RWPE2 (cell line): ENCODE measurements at regions not wholly inside any gene's neighbourhood (a gene's known extent, or its start where the extent isn't known, plus 50 kb on each side); places are given as distances from the start of the nearest gene placed in this dataset.

Experiments
- ATAC-seq: fragments of 200-7000 bp; cut with Tn5 transposase; 3 replicates; pipeline ENCODE4 v1.9.1; 2021; ENCODE audit warnings: low read depth
- DNase-seq: peaks from one replicate; pipeline ENCODE4 v3.0.0-alpha.2; 2020; ENCODE audit warnings: low spot score
- H3K27ac ChIP-seq: fragments of 450-650 bp; 2 replicates; pipeline ENCODE4 v1.5.1; 2017; ENCODE audit warnings: mild to moderate bottlenecking; ENCODE audit not compliant: poor library complexity, severe bottlenecking
- H3K27me3 ChIP-seq: fragments of 250-450 bp; sonication (Bioruptor Pico); 2 replicates; pipeline ENCODE4 v1.5.1; 2021; ENCODE audit warnings: mild to moderate bottlenecking, moderate library complexity; ENCODE audit not compliant: insufficient read depth, poor library complexity, severe bottlenecking
- H3K36me3 ChIP-seq: fragments of 250-450 bp; sonication (Bioruptor Pico); 2 replicates; pipeline ENCODE4 v1.5.1; 2020; ENCODE audit warnings: low read depth, mild to moderate bottlenecking, moderate library complexity
- H3K4me1 ChIP-seq: fragments of 250-450 bp; sonication (Bioruptor Pico); 2 replicates; pipeline ENCODE4 v1.5.1; 2021; ENCODE audit warnings: mild to moderate bottlenecking, moderate library complexity; ENCODE audit not compliant: insufficient read depth, poor library complexity, severe bottlenecking
- H3K4me3 ChIP-seq: fragments of 250-450 bp; sonication (Bioruptor Pico); 2 replicates; pipeline ENCODE4 v1.5.1; 2021; ENCODE audit warnings: mild to moderate bottlenecking, moderate library complexity; ENCODE audit not compliant: severe bottlenecking
- H3K9me3 ChIP-seq: fragments of 250-450 bp; sonication (Bioruptor Pico); 2 replicates; pipeline ENCODE4 v1.5.1; 2021; ENCODE audit warnings: mild to moderate bottlenecking, moderate library complexity; ENCODE audit not compliant: severe bottlenecking
- TF ChIP-seq, protein P1 (sequence below): fragments of 450-650 bp; IDR thresholded peaks from one replicate; pipeline ENCODE4 v1.5.1; 2017; ENCODE audit warnings: mild to moderate bottlenecking, moderate library complexity; ENCODE audit not compliant: poor library complexity, severe bottlenecking

DNA sequence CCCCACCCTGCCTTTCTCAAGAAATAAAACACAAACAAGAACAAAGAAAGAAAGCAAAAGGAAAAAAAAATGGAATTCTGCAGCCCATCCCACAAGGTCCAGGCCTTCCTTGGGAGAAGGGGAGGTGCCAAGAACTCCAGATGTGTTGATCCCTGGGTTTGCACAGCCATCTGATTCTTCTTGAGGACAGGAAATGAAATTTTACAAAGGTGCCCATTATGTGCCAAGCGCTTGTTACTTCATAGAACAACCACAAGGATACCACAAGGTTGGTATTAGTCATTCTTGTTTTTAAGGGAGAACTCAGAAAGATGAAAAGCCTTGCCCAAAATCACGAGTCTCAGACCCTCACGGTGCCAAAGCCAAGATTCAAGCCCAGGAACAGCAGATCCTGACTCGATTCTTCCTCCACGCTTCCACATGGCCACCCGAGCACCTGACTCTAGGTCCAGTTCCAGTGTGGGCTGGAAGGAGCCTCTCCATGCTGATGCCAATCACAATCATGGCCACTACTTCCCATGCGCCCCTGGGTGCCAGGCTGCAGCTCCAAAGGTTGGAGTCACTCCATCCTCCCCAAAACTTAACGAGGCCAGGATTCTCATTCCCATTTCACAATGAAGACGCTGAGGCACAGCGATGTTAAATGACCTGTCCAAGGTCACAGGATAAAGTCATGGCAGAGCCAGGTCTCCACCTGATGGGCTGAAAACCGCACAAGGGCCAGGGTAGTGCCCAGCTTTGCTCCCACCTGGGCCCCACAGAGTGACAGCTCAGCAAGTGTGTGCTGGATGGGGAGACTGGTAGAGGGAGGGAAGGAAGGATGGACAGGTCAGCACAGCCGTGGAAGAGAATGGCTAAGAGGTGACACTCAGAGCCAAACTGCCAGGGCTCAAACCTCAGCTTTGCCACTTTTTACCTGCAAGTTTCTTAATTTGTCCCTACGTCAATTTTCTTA is 66.7 kb upstream of the TOP1 start:
- TF ChIP-seq, protein P1, sequence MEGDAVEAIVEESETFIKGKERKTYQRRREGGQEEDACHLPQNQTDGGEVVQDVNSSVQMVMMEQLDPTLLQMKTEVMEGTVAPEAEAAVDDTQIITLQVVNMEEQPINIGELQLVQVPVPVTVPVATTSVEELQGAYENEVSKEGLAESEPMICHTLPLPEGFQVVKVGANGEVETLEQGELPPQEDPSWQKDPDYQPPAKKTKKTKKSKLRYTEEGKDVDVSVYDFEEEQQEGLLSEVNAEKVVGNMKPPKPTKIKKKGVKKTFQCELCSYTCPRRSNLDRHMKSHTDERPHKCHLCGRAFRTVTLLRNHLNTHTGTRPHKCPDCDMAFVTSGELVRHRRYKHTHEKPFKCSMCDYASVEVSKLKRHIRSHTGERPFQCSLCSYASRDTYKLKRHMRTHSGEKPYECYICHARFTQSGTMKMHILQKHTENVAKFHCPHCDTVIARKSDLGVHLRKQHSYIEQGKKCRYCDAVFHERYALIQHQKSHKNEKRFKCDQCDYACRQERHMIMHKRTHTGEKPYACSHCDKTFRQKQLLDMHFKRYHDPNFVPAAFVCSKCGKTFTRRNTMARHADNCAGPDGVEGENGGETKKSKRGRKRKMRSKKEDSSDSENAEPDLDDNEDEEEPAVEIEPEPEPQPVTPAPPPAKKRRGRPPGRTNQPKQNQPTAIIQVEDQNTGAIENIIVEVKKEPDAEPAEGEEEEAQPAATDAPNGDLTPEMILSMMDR: no peak
- peaks cover 8% of the 10 kb centered on the region for H3K4me1 ChIP-seq
- H3K4me3 ChIP-seq: no peak overlapping the region
- H3K36me3 ChIP-seq: no peaks in the 10 kb centered on the region
- peak; percentile 79 for DNase-seq
- peak; percentile 50 for ATAC-seq
- H3K27me3 ChIP-seq: no peaks in the 10 kb centered on the region
- H3K27ac ChIP-seq: no peak overlapping the region
- H3K9me3 ChIP-seq: no peaks in the 10 kb centered on the region

DNA sequence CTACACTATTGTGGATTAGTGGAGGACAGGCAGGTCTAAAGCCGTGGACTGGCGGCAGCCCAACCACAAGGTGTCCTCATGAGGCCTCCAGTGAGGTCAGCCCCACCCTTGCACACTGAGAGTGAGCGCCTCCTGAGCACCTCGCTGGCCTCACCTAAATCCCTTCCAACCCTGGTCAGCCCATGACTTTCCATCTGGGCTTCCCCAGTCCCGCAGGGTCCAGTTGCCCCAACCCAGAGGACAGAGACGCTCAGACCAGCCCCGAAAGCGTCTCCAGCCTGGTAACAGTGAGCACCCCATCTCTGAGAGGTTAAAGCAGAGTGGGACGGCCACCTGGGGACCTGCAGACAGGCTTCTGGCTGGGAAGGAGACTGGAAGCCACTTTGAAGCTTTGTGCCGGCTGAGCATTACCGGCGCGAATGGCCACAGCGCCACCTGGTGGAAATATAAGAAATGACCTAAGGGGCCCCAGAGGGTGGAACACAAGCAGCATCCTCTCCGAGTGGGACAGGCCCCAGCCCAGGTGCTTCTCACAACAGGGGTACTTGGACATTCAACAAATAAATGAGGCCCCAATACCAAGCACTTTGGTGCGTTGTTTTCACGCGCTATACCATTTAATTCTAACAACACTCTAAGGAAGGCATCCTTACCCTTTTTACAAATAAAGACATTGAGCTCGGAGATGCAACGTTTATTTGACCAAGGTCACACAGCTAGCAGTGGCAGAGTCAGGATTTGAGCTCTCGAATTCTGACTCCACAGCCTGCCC is 65.7 kb upstream of the TOP1 start:
- no peak overlapping the region for H3K4me3 ChIP-seq
- DNase-seq: peak; percentile 81
- no peak overlapping the region for H3K27ac ChIP-seq

DNA sequence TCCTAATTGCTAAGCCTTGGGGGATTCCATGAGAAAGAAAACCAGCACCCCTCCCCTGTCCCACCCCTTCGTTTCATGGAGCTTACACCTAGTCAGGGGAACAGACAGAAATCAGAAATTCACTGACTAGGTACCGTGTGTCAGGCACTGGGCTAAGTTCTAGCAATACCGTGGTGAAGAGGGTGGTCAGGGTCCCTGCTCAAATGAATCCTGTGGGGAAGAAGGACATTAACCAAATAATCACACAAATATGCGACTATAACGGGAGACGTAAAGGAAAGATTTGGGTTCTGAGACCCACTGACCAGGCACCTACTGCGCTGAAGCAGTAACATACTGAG is 65.1 kb upstream of the TOP1 start:
- Histone ChIP-seq H3K36me3 (no peaks in the 10 kb centered on the region), H3K4me1 (peaks cover 8% of the 10 kb centered on the region), H3K4me3 (no peak overlapping the region), H3K9me3 (no peaks in the 10 kb centered on the region), H3K27ac (no peak overlapping the region), H3K27me3 (no peaks in the 10 kb centered on the region)
- TF ChIP-seq, protein P1: no peak
- ATAC-seq: no peak
- DNase-seq: peak; percentile 38

More for the DNA sequence above, 65.7 kb upstream of the TOP1 start:
- Histone ChIP-seq H3K36me3 (no peaks in the 10 kb centered on the region), H3K27me3 (no peaks in the 10 kb centered on the region), H3K9me3 (no peaks in the 10 kb centered on the region), H3K4me1 (peaks cover 8% of the 10 kb centered on the region)
- TF ChIP-seq, protein P1: peak; percentile 100
- peak; percentile 84 for ATAC-seq

DNA sequence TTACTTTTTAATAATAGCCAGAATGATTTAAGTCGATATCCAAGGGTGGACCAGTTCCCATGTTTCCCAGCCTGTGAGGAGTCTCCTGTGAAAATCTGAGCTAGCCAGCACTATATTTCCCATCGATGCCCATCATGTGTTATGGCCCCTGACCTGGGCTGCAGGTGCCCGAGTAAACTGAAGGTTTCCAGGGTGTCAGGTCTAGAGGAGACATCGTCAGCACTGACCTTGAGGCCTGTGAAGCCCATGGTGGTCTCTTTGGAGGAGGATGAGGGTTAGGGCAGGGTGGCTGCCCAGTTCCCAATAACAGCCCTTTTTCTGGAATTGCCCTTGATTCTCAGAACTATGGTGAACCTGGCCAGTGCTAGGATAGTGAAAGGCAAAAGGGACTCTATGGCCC is 63.0 kb upstream of the TOP1 start:
- Histone ChIP-seq H3K9me3 (no peaks in the 10 kb centered on the region), H3K27ac (no peak overlapping the region), H3K27me3 (no peaks in the 10 kb centered on the region), H3K4me3 (no peak overlapping the region), H3K36me3 (no peaks in the 10 kb centered on the region), H3K4me1 (peaks cover 10% of the 10 kb centered on the region)
- DNase-seq (peak; percentile 56), ATAC-seq (no peak)
- TF ChIP-seq, protein P1: no peak
